ENCODE measurements at regions not wholly inside any gene's neighbourhood (a gene's known extent, or its start where the extent isn't known, plus 50 kb on each side); places are given as distances from the start of the nearest gene placed in this dataset.
"Not testable (repeated sequence)": the region's sequence is repeated elsewhere in the genome, so short reads cannot be mapped to it uniquely, and the experiment has no call there.

DNA sequence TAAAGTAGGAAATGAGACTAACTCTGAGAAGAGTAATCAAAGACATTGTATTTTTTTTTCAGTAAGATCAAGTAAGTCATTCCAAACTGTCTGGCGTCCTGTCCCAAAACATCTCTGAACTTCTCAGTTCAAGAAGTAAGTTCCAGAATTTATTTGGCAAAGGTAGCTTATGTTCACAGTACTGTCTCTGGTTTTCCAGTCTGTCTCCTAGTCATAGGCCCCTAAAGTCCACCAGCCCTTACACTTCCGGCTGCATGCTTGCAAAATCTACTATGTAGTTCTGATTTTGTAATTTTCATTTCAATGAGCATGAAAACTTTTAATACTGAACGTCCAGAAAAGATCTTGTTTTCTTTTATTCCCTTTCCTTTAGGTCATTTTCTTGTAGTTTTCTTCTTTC, 61.4 kb upstream of the S1PR1 start:
- TF ChIP-seq, protein P1, sequence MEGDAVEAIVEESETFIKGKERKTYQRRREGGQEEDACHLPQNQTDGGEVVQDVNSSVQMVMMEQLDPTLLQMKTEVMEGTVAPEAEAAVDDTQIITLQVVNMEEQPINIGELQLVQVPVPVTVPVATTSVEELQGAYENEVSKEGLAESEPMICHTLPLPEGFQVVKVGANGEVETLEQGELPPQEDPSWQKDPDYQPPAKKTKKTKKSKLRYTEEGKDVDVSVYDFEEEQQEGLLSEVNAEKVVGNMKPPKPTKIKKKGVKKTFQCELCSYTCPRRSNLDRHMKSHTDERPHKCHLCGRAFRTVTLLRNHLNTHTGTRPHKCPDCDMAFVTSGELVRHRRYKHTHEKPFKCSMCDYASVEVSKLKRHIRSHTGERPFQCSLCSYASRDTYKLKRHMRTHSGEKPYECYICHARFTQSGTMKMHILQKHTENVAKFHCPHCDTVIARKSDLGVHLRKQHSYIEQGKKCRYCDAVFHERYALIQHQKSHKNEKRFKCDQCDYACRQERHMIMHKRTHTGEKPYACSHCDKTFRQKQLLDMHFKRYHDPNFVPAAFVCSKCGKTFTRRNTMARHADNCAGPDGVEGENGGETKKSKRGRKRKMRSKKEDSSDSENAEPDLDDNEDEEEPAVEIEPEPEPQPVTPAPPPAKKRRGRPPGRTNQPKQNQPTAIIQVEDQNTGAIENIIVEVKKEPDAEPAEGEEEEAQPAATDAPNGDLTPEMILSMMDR (conservative IDR thresholded peaks at IDR 0.05; ENCODE audit: low read length) = no peak
- no peak overlapping the region for H3K4me3 ChIP-seq (ENCODE audit: low read length)
- DNase-seq (ENCODE audit: low read depth) = peak; percentile 57

DNA sequence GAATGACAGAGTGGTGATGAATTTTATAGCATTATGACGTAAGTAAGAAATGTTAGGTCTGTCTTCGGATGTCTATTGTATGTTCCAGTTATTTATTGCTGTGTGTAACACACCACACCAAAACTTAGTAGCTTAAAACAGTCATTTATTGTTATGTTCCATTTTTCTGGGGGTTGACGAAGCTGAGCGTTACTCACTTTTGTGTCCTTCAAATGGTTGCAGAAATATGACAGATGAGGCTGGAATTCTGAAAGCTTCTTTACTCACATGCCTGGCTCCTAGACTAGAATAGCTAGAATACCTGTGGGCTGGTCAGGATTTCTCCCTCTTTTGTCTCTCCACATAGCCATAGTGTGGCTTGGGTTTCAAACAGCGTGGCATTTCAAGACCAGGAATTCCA, 62.1 kb upstream of the S1PR1 start:
- no peak overlapping the region for H3K4me3 ChIP-seq (ENCODE audit: low read length)
- DNase-seq (ENCODE audit: low read depth) = peak; percentile 93
- TF ChIP-seq, protein P1 (conservative IDR thresholded peaks at IDR 0.05; ENCODE audit: low read length) = no peak

- H3K4me3 ChIP-seq (ENCODE audit: low read length); DNase-seq (ENCODE audit: low read depth): not testable (repeated sequence)
Observed at GRCh38 chr1:101174298-101174697, 62.5 kb upstream of the S1PR1 start.

- no peak for DNase-seq (ENCODE audit: low read depth)
- H3K4me3 ChIP-seq (ENCODE audit: low read length) = no peak overlapping the region
- TF ChIP-seq, protein P1 (conservative IDR thresholded peaks at IDR 0.05; ENCODE audit: low read length) = no peak
Observed at GRCh38 chr1:101170506-101171050, 66.2 kb upstream of the S1PR1 start.

DNA sequence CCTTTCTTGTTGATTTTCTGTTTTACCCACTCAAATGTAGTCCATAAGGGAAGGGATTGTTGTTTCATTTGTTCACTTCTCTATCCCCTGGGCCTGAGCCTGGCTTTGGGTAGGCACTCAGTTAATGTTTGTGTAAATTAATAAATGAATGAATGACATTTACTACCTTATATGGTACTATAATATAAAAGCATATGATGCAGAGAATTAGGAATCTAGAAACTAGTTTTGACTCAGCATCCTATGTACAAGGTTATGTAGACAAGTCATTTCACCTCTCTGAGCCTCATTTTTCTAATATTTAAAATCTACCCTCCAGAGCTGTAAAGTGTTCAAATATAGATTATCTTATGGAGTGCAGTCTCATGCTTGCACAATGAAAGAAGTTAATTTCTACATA, 68.9 kb upstream of the S1PR1 start:
- no peak for DNase-seq (ENCODE audit: low read depth)
- TF ChIP-seq, protein P1 (conservative IDR thresholded peaks at IDR 0.05; ENCODE audit: low read length) = no peak
- no peak overlapping the region for H3K4me3 ChIP-seq (ENCODE audit: low read length)

DNA sequence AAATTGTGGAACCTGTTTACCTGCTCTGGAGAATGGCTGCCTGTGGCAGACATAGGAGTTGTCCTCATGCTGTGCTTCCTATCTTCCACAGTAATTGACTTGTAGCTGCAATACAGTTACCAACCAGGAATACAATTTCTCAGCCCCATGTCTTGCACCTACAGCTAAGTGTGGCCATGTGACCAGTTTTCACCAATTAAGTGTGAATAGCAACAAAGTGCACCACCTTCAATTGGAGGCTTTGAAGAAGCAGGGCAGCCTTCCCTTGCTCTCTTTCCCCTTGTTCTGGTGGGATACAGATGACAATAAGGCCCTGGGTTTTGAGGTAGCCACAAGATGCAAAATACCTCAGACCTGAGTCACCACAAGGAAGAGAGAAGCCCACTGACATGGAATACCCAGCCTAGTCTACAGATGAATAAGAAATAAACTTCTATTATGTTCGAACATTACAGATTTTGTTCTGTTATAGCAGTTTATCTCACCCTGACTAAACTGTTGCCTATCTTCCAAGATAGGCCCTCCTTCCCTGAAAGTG, 70.2 kb upstream of the S1PR1 start:
- TF ChIP-seq, protein P1 (conservative IDR thresholded peaks at IDR 0.05; ENCODE audit: low read length) = no peak
- no peak overlapping the region for H3K4me3 ChIP-seq (ENCODE audit: low read length)
- DNase-seq (ENCODE audit: low read depth) = no peak

GRCh38 chr1:101165954-101166353, 70.9 kb upstream of the S1PR1 start:
- H3K4me3 ChIP-seq (ENCODE audit: low read length) = no peak overlapping the region
- TF ChIP-seq, protein P1 (conservative IDR thresholded peaks at IDR 0.05; ENCODE audit: low read length) = no peak
- no peak for DNase-seq (ENCODE audit: low read depth)

Data from AG10803 (cell line).